ENCODE measurements at regions not wholly inside any gene's neighbourhood (a gene's known extent, or its start where the extent isn't known, plus 50 kb on each side); places are given as distances from the start of the nearest gene placed in this dataset.

GRCh38 chr2:156124458-156124857 lies 208.1 kb downstream of the NR4A2 start:
- H3K4me1 Mint-ChIP-seq (ENCODE audit: low read depth) = no peaks in the 10 kb centered on the region
- CTCF ChIA-PET = no interaction called here
- intact Hi-C loops (cut with micrococcal nuclease) = no loop called here
- no peaks in the 10 kb centered on the region for H3K36me3 Mint-ChIP-seq (ENCODE audit: low read depth)
- no peak overlapping the region for H3K4me3 Mint-ChIP-seq
- H3K27me3 Mint-ChIP-seq (ENCODE audit: low read depth) = no peaks in the 10 kb centered on the region
- DNase-seq = no peak
- no peaks in the 10 kb centered on the region for H3K9me3 Mint-ChIP-seq
- H3K27ac Mint-ChIP-seq = no peak overlapping the region

GRCh38 chr2:156118753-156119416 lies 213.6 kb downstream of the NR4A2 start:
- CTCF ChIA-PET = no interaction called here
- Mint-ChIP-seq H3K36me3 (ENCODE audit: low read depth) (no peaks in the 10 kb centered on the region), H3K4me3 (no peak overlapping the region), H3K27me3 (ENCODE audit: low read depth) (no peaks in the 10 kb centered on the region), H3K27ac (no peak overlapping the region), H3K9me3 (no peaks in the 10 kb centered on the region), H3K4me1 (ENCODE audit: low read depth) (no peaks in the 10 kb centered on the region)
- intact Hi-C loops (cut with micrococcal nuclease) = no loop called here
- no peak for DNase-seq

GRCh38 chr2:156116113-156116512 lies 216.4 kb downstream of the NR4A2 start:
- no peaks in the 10 kb centered on the region for H3K4me1 Mint-ChIP-seq (ENCODE audit: low read depth)
- intact Hi-C loops (cut with micrococcal nuclease) = no loop called here
- H3K4me3 Mint-ChIP-seq = no peak overlapping the region
- no peaks in the 10 kb centered on the region for H3K27me3 Mint-ChIP-seq (ENCODE audit: low read depth)
- no peak for DNase-seq
- CTCF ChIA-PET = no interaction called here
- no peaks in the 10 kb centered on the region for H3K9me3 Mint-ChIP-seq
- no peak overlapping the region for H3K27ac Mint-ChIP-seq
- H3K36me3 Mint-ChIP-seq (ENCODE audit: low read depth) = no peaks in the 10 kb centered on the region

- Mint-ChIP-seq H3K27ac (no peak overlapping the region), H3K9me3 (no peaks in the 10 kb centered on the region), H3K4me3 (no peak overlapping the region), H3K36me3 (ENCODE audit: low read depth) (no peaks in the 10 kb centered on the region), H3K27me3 (ENCODE audit: low read depth) (no peaks in the 10 kb centered on the region), H3K4me1 (ENCODE audit: low read depth) (no peaks in the 10 kb centered on the region)
- CTCF ChIA-PET = no interaction called here
- no peak for DNase-seq
- intact Hi-C loops (cut with micrococcal nuclease) = no loop called here
Observed at GRCh38 chr2:156115338-156115737, 217.2 kb downstream of the NR4A2 start.

- intact Hi-C loops (cut with micrococcal nuclease) = no loop called here
- Mint-ChIP-seq H3K27ac (no peak overlapping the region), H3K36me3 (ENCODE audit: low read depth) (no peaks in the 10 kb centered on the region), H3K4me1 (ENCODE audit: low read depth) (no peaks in the 10 kb centered on the region), H3K4me3 (no peak overlapping the region), H3K27me3 (ENCODE audit: low read depth) (no peaks in the 10 kb centered on the region), H3K9me3 (no peaks in the 10 kb centered on the region)
- CTCF ChIA-PET = interaction anchor here (1.3 kb wide), 1 partner anchor 477 kb away, joined by 4 read pairs; no protein-coding TSS in a partner anchor
- DNase-seq = no peak
Observed at GRCh38 chr2:156112323-156112722, 220.2 kb downstream of the NR4A2 start.

- H3K9me3 Mint-ChIP-seq = no peaks in the 10 kb centered on the region
- peak; percentile 31 for DNase-seq
- no peak overlapping the region for H3K4me3 Mint-ChIP-seq
- intact Hi-C loops (cut with micrococcal nuclease) = no loop called here
- no peaks in the 10 kb centered on the region for H3K27me3 Mint-ChIP-seq (ENCODE audit: low read depth)
- no peaks in the 10 kb centered on the region for H3K4me1 Mint-ChIP-seq (ENCODE audit: low read depth)
- CTCF ChIA-PET = interaction anchor here (0.6 to 1.3 kb wide), 4 partner anchors 225 to 896 kb away, joined by 4 read pairs; no protein-coding TSS in a partner anchor
- H3K36me3 Mint-ChIP-seq (ENCODE audit: low read depth) = no peaks in the 10 kb centered on the region
- no peak overlapping the region for H3K27ac Mint-ChIP-seq
Observed at GRCh38 chr2:156110890-156111289, 221.6 kb downstream of the NR4A2 start.

GRCh38 chr2:156099382-156099781 lies 233.1 kb downstream of the NR4A2 start:
- DNase-seq = no peak
- CTCF ChIA-PET = no interaction called here
- H3K4me3 Mint-ChIP-seq = no peak overlapping the region
- intact Hi-C loops (cut with micrococcal nuclease) = no loop called here
- no peak overlapping the region for H3K27ac Mint-ChIP-seq
- peaks cover 4% of the 10 kb centered on the region for H3K27me3 Mint-ChIP-seq (ENCODE audit: low read depth)
- H3K36me3 Mint-ChIP-seq (ENCODE audit: low read depth) = no peaks in the 10 kb centered on the region
- no peaks in the 10 kb centered on the region for H3K9me3 Mint-ChIP-seq
- no peaks in the 10 kb centered on the region for H3K4me1 Mint-ChIP-seq (ENCODE audit: low read depth)

- intact Hi-C loops (cut with micrococcal nuclease) = no loop called here
- CTCF ChIA-PET = no interaction called here
- no peaks in the 10 kb centered on the region for H3K9me3 Mint-ChIP-seq
- no peak for DNase-seq
- H3K4me1 Mint-ChIP-seq (ENCODE audit: low read depth) = no peaks in the 10 kb centered on the region
- H3K27ac Mint-ChIP-seq = no peak overlapping the region
- H3K27me3 Mint-ChIP-seq (ENCODE audit: low read depth) = peaks cover 4% of the 10 kb centered on the region
- H3K4me3 Mint-ChIP-seq = no peak overlapping the region
- no peaks in the 10 kb centered on the region for H3K36me3 Mint-ChIP-seq (ENCODE audit: low read depth)
Observed at GRCh38 chr2:156098506-156098905, 234.0 kb downstream of the NR4A2 start.

GRCh38 chr2:156088587-156088986 lies 243.9 kb downstream of the NR4A2 start:
- H3K27ac Mint-ChIP-seq = no peak overlapping the region
- no peaks in the 10 kb centered on the region for H3K36me3 Mint-ChIP-seq (ENCODE audit: low read depth)
- intact Hi-C loops (cut with micrococcal nuclease) = no loop called here
- no peaks in the 10 kb centered on the region for H3K4me1 Mint-ChIP-seq (ENCODE audit: low read depth)
- H3K9me3 Mint-ChIP-seq = no peaks in the 10 kb centered on the region
- DNase-seq = no peak
- H3K27me3 Mint-ChIP-seq (ENCODE audit: low read depth) = peaks cover 1% of the 10 kb centered on the region
- CTCF ChIA-PET = no interaction called here
- no peak overlapping the region for H3K4me3 Mint-ChIP-seq

GRCh38 chr2:156087875-156088274 lies 244.6 kb downstream of the NR4A2 start:
- CTCF ChIA-PET = no interaction called here

GRCh38 chr2:156083763-156084493 lies 248.6 kb downstream of the NR4A2 start:
- H3K4me1 Mint-ChIP-seq (ENCODE audit: low read depth) = no peaks in the 10 kb centered on the region
- H3K4me3 Mint-ChIP-seq = no peak overlapping the region
- no peak overlapping the region for H3K27ac Mint-ChIP-seq
- no peaks in the 10 kb centered on the region for H3K36me3 Mint-ChIP-seq (ENCODE audit: low read depth)
- peaks cover 2% of the 10 kb centered on the region for H3K9me3 Mint-ChIP-seq
- intact Hi-C loops (cut with micrococcal nuclease) = no loop called here
- no peak for DNase-seq
- H3K27me3 Mint-ChIP-seq (ENCODE audit: low read depth) = peaks cover 2% of the 10 kb centered on the region
- CTCF ChIA-PET = no interaction called here

More at GRCh38 chr2:156087875-156088274, 244.6 kb downstream of the NR4A2 start:
- DNase-seq = no peak
- H3K4me1 Mint-ChIP-seq (ENCODE audit: low read depth) = no peaks in the 10 kb centered on the region
- no peak overlapping the region for H3K4me3 Mint-ChIP-seq
- H3K9me3 Mint-ChIP-seq = no peaks in the 10 kb centered on the region
- H3K36me3 Mint-ChIP-seq (ENCODE audit: low read depth) = no peaks in the 10 kb centered on the region
- no peak overlapping the region for H3K27ac Mint-ChIP-seq
- peaks cover 2% of the 10 kb centered on the region for H3K27me3 Mint-ChIP-seq (ENCODE audit: low read depth)
- intact Hi-C loops (cut with micrococcal nuclease) = no loop called here

GRCh38 chr2:156079845-156080244 lies 252.7 kb downstream of the NR4A2 start:
- Mint-ChIP-seq H3K9me3 (peaks cover 2% of the 10 kb centered on the region), H3K36me3 (ENCODE audit: low read depth) (no peaks in the 10 kb centered on the region), H3K4me3 (no peak overlapping the region), H3K27ac (no peak overlapping the region), H3K4me1 (ENCODE audit: low read depth) (no peaks in the 10 kb centered on the region), H3K27me3 (ENCODE audit: low read depth) (peaks cover 2% of the 10 kb centered on the region)
- intact Hi-C loops (cut with micrococcal nuclease) = loop anchor here (10.0 kb wide), 1 partner anchor 815 kb away; no protein-coding TSS in a partner anchor
- DNase-seq = no peak
- CTCF ChIA-PET = no interaction called here
